HCT116 (cell line): ENCODE measurements at regions not wholly inside any gene's neighbourhood (a gene's known extent, or its start where the extent isn't known, plus 50 kb on each side); places are given as distances from the start of the nearest gene placed in this dataset.

Source experiments
- ATAC-seq: fragments of 200-7000 bp; cut with Tn5 transposase; 2 replicates; pipeline ENCODE4 v1.9.1; 2020; ENCODE audit warnings: mild to moderate bottlenecking, moderate library complexity
- BruUV-seq: library from RNA; stranded (reverse); fragments of 400-500 nt; replicated peaks from 2 replicates; lab custom pipeline; 2021; lab: Mats Ljungman, UMichigan
- CTCF ChIA-PET: fragments of 300-600 bp; sonication (Branson Sonifier 250); formaldehyde crosslinking; loops from one replicate; lab custom pipeline; 2021; ENCODE audit warnings: antibody characterized with exemption; lab: Charles Lee
- POLR2A ChIA-PET: fragments of 300-600, 350-600 bp; sonication (Branson Sonifier 250); formaldehyde crosslinking; loops from one replicate; lab custom pipeline; 2021; ENCODE audit warnings: antibody characterized with exemption; lab: Charles Lee
- RAD21 ChIA-PET, 2 experiments: fragments of 300-600 bp; sonication (Branson Sonifier 250); formaldehyde crosslinking; loops; one replicate each; lab custom pipeline; 2023; ENCODE audit warnings: low total read pairs in 2 of 2; ENCODE audit not compliant: uncharacterized antibody in 2 of 2, unreplicated experiment in 2 of 2, low non-redundant PET in 1 of 2; lab: Charles Lee
- DNase-seq: peaks from one replicate; pipeline ENCODE4 v3.0.0-alpha.2; 2010; ENCODE audit warnings: low read depth, low spot score
- H2AFZ ChIP-seq: fragments of 200-600 bp; shearing (Covaris generic), sonication (generic); 2 replicates; pipeline ENCODE4 v1.6.1; 2017; ENCODE audit warnings: low read depth, mixed run types, mixed read lengths, antibody characterized with exemption, low read length; ENCODE audit not compliant: poor library complexity, severe bottlenecking
- H3K27ac ChIP-seq: 2 replicates; pipeline ENCODE4 v1.5.1; 2012; ENCODE audit warnings: low read depth, low read length
- H3K27me3 ChIP-seq: fragments of 200-600 bp; sonication (generic); 2 replicates; pipeline ENCODE4 v1.6.1; 2016; ENCODE audit warnings: mixed run types, low read length, mixed read lengths; ENCODE audit not compliant: insufficient read depth
- H3K36me3 ChIP-seq, 2 experiments: fragments of 200-500 bp in 1 of 2; fragments of 200-600 bp in 1 of 2; sonication (Bioruptor generic) in 1 of 2; sonication (generic) in 1 of 2; 2 replicates each; pipeline versions ENCODE4 v1.5.1 to v1.6.1; 2014 to 2016; ENCODE audit warnings: low read length in 2 of 2, inconsistent platforms in 1 of 2, mixed read lengths in 1 of 2, mixed run types in 1 of 2; ENCODE audit not compliant: insufficient read depth in 2 of 2, control insufficient read depth in 1 of 2
- H3K4me1 ChIP-seq, 2 experiments: fragments of 200-600 bp in 1 of 2; sonication (generic) in 1 of 2; 2 replicates each; pipeline versions ENCODE4 v1.5.1 to v1.6.1; 2012 to 2017; ENCODE audit warnings: low read length in 2 of 2, inconsistent platforms in 1 of 2, mild to moderate bottlenecking in 1 of 2, mixed read lengths in 1 of 2, mixed run types in 1 of 2, moderate library complexity in 1 of 2; ENCODE audit not compliant: insufficient read depth in 2 of 2, control insufficient read depth in 1 of 2
- H3K4me2 ChIP-seq: fragments of 200-600 bp; sonication (generic); 2 replicates; pipeline ENCODE4 v1.6.1; 2017; ENCODE audit warnings: mixed run types, low read length, mixed read lengths
- H3K4me3 ChIP-seq, 2 experiments: fragments of 200-600 bp in 1 of 2; sonication (generic) in 1 of 2; replicated peaks in 1 of 2; 2 replicates each; pipeline ENCODE4 v1.5.1; 2011 to 2016; ENCODE audit warnings: low read length in 2 of 2, control low read depth in 1 of 2, low read depth in 1 of 2, mild to moderate bottlenecking in 1 of 2, mixed read lengths in 1 of 2, mixed run types in 1 of 2
- H3K79me2 ChIP-seq: fragments of 200-600 bp; sonication (generic); 2 replicates; pipeline ENCODE4 v1.6.1; 2017; ENCODE audit warnings: mild to moderate bottlenecking, mixed run types, low read length, moderate library complexity, mixed read lengths; ENCODE audit not compliant: insufficient read depth
- H3K9ac ChIP-seq: fragments of 200-600 bp; sonication (generic); 2 replicates; pipeline ENCODE4 v1.6.1; 2016; ENCODE audit warnings: low read length, mixed read lengths
- H3K9me2 ChIP-seq: fragments of 200-600 bp; sonication (generic), shearing (Covaris generic); 2 replicates; pipeline ENCODE4 v1.6.1; 2017; ENCODE audit warnings: mixed run types, mild to moderate bottlenecking, moderate library complexity; ENCODE audit not compliant: insufficient read depth
- H3K9me3 ChIP-seq, 2 experiments: fragments of 200-500 bp in 1 of 2; fragments of 200-600 bp in 1 of 2; sonication (Bioruptor generic) in 1 of 2; sonication (generic) in 1 of 2; 2 replicates each; pipeline ENCODE4 v1.6.1; 2014 to 2017; ENCODE audit warnings: low read length in 2 of 2, mixed read lengths in 2 of 2, inconsistent platforms in 1 of 2, low read depth in 1 of 2, mild to moderate bottlenecking in 1 of 2, mixed run types in 1 of 2, moderate library complexity in 1 of 2; ENCODE audit not compliant: control insufficient read depth in 1 of 2, insufficient read depth in 1 of 2
- H4K20me1 ChIP-seq: fragments of 200-600 bp; sonication (generic), shearing (Covaris generic); 2 replicates; pipeline ENCODE4 v1.6.1; 2017; ENCODE audit warnings: mixed run types, mild to moderate bottlenecking, moderate library complexity; ENCODE audit not compliant: insufficient read depth
- CEBPB ChIP-seq: IDR thresholded peaks from 2 replicates; pipeline ENCODE4 v1.6.1; 2012; ENCODE audit warnings: low read depth
- ELF1 ChIP-seq: IDR thresholded peaks from 2 replicates; pipeline ENCODE4 v1.6.1; 2012; ENCODE audit warnings: low read depth, borderline replicate concordance
- EZH2phosphoT487 ChIP-seq: fragments of 200-600 bp; IDR thresholded peaks from 2 replicates; pipeline ENCODE4 v1.6.1; 2018; ENCODE audit warnings: antibody characterized with exemption, borderline replicate concordance
- FOSL1 ChIP-seq: IDR thresholded peaks from 2 replicates; pipeline ENCODE4 v1.6.1; 2012; ENCODE audit warnings: low read depth
- POLR2A ChIP-seq: IDR thresholded peaks from 2 replicates; pipeline ENCODE4 v1.7.0; 2011; ENCODE audit warnings: borderline replicate concordance; ENCODE audit not compliant: insufficient read depth, insufficient read length; ENCODE audit errors: extremely low read depth
- POLR2AphosphoS5 ChIP-seq: IDR thresholded peaks from 2 replicates; pipeline ENCODE4 v1.6.1; 2011; ENCODE audit warnings: mild to moderate bottlenecking, low read depth, low read length, moderate library complexity
- RAD21 ChIP-seq: IDR thresholded peaks from 2 replicates; pipeline ENCODE4 v1.6.1; 2012; ENCODE audit warnings: low read depth, mild to moderate bottlenecking
- SIN3A ChIP-seq: IDR thresholded peaks from 2 replicates; pipeline ENCODE4 v1.6.1; 2012; ENCODE audit warnings: low read depth
- SP1 ChIP-seq: IDR thresholded peaks from 2 replicates; pipeline ENCODE4 v1.6.1; 2012; ENCODE audit warnings: low read depth
- SRF ChIP-seq: IDR thresholded peaks from 2 replicates; pipeline ENCODE4 v1.6.1; 2012; ENCODE audit warnings: low read depth
- YY1 ChIP-seq: IDR thresholded peaks from 2 replicates; pipeline ENCODE4 v1.6.1; 2011; ENCODE audit warnings: low read length, low read depth, moderate library complexity, mild to moderate bottlenecking; ENCODE audit not compliant: insufficient replicate concordance; ENCODE audit errors: extremely low read depth
- ZNF274 ChIP-seq: fragments of 200-500 bp; sonication (Bioruptor generic); IDR thresholded peaks from 2 replicates; pipeline ENCODE4 v1.6.1; 2014; ENCODE audit warnings: mild to moderate bottlenecking, low read depth, low read length, inconsistent platforms
- intact Hi-C: fragments of 100-400 bp; cut with micrococcal nuclease; formaldehyde crosslinking; loops from 2 replicates; pipeline ENCODE4 v1.10.0; 2022
- TF ChIP-seq, protein P1 (sequence below): IDR thresholded peaks from 2 replicates; pipeline ENCODE4 v1.6.1; 2011; ENCODE audit warnings: mild to moderate bottlenecking, low read length, moderate library complexity; ENCODE audit not compliant: insufficient replicate concordance; ENCODE audit errors: extremely low read depth
- TF ChIP-seq, protein P2 (sequence below): IDR thresholded peaks from 2 replicates; pipeline ENCODE4 v1.6.1; 2012
- TF ChIP-seq, protein P3 (sequence below), 3 experiments: fragments of 200-600 bp in 1 of 3; sonication (generic) in 1 of 3; IDR thresholded peaks in 2 of 3; conservative IDR thresholded peaks in 1 of 3; 2 replicates each; pipeline ENCODE4 v1.5.1; 2012 to 2017; ENCODE audit warnings: low read depth in 2 of 3, low read length in 2 of 3, antibody characterized with exemption in 1 of 3, borderline replicate concordance in 1 of 3, control low read depth in 1 of 3, mild to moderate bottlenecking in 1 of 3, mixed read lengths in 1 of 3, mixed run types in 1 of 3, moderate library complexity in 1 of 3; ENCODE audit not compliant: insufficient read depth in 1 of 3
- TF ChIP-seq, protein P4 (sequence below): IDR thresholded peaks from 2 replicates; pipeline ENCODE4 v1.6.1; 2012; ENCODE audit warnings: low read depth
- TF ChIP-seq, protein P5 (sequence below): IDR thresholded peaks from 2 replicates; pipeline ENCODE4 v1.6.1; 2012

DNA sequence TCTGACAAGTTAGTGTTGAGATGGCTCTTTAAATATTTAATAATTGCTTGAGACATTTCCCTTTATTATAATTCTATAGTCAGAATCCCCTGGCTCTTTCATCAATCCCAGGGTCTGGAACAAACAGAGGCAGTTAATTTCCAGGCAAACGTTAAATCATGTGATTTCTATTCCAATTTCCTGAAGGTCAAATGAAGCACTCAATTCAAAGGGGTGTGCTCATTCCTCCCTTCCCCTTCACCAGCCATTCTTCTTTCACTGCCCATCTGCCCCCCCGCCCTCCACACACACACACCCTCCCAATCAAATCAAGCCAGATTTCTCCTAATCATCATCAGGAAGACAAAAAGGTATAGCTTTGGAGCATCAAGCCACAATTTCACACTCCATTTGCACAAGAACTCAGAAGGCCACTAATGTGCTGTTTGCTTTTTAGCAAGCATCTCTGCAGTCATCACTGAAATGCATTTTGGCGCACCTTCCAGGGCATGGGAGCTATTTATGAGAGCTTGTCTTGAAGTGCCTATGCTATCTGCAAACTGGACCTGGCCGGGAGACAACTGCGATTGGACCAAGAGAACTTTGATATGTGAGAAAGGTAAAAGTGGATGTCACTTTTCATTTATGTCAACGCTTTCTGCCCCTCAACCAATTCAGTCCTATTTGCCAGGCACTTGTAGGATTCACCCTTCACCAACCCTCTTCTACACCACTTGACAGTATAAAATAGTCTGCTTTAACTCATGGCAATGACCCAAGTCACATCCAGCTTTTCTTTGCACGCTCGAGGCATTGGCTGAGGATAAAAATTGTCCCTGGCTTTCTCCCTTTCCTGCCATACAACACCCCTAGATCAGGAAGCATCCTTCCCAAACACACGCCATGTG, 315.1 kb upstream of the API5 start:
- Histone ChIP-seq H3K4me2 (no peak overlapping the region), H3K79me2 (no peaks in the 10 kb centered on the region), H3K27me3 (no peaks in the 10 kb centered on the region), H2AFZ (no peak overlapping the region), H4K20me1 (no peaks in the 10 kb centered on the region), H3K9me3 (0 out of 4 replicates have a peak, but pooled peaks cover 0 to 4% of the 10 kb centered on the region in 2 experiments), H3K27ac (no peak overlapping the region), H3K9ac (no peak overlapping the region), H3K4me3 (no peak overlapping the region), H3K36me3 (no peaks in the 10 kb centered on the region), H3K9me2 (no peaks in the 10 kb centered on the region), H3K4me1 (no peaks in the 10 kb centered on the region)
- intact Hi-C loops = no loop called here
- TF ChIP-seq POLR2A (no peak), YY1 (no peak), SP1 (no peak), ELF1 (no peak), EZH2phosphoT487 (no peak), SRF (no peak), CEBPB (no peak), POLR2AphosphoS5 (no peak), SIN3A (no peak), RAD21 (no peak), ZNF274 (no peak), FOSL1 (no peak)
- TF ChIP-seq, protein P1, sequence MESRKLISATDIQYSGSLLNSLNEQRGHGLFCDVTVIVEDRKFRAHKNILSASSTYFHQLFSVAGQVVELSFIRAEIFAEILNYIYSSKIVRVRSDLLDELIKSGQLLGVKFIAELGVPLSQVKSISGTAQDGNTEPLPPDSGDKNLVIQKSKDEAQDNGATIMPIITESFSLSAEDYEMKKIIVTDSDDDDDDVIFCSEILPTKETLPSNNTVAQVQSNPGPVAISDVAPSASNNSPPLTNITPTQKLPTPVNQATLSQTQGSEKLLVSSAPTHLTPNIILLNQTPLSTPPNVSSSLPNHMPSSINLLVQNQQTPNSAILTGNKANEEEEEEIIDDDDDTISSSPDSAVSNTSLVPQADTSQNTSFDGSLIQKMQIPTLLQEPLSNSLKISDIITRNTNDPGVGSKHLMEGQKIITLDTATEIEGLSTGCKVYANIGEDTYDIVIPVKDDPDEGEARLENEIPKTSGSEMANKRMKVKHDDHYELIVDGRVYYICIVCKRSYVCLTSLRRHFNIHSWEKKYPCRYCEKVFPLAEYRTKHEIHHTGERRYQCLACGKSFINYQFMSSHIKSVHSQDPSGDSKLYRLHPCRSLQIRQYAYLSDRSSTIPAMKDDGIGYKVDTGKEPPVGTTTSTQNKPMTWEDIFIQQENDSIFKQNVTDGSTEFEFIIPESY = no peak
- TF ChIP-seq, protein P2, sequence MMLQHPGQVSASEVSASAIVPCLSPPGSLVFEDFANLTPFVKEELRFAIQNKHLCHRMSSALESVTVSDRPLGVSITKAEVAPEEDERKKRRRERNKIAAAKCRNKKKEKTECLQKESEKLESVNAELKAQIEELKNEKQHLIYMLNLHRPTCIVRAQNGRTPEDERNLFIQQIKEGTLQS = no peak
- TF ChIP-seq, protein P3, sequence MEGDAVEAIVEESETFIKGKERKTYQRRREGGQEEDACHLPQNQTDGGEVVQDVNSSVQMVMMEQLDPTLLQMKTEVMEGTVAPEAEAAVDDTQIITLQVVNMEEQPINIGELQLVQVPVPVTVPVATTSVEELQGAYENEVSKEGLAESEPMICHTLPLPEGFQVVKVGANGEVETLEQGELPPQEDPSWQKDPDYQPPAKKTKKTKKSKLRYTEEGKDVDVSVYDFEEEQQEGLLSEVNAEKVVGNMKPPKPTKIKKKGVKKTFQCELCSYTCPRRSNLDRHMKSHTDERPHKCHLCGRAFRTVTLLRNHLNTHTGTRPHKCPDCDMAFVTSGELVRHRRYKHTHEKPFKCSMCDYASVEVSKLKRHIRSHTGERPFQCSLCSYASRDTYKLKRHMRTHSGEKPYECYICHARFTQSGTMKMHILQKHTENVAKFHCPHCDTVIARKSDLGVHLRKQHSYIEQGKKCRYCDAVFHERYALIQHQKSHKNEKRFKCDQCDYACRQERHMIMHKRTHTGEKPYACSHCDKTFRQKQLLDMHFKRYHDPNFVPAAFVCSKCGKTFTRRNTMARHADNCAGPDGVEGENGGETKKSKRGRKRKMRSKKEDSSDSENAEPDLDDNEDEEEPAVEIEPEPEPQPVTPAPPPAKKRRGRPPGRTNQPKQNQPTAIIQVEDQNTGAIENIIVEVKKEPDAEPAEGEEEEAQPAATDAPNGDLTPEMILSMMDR (IDR thresholded peaks at IDR 0.05 in 2 of 3, conservative IDR thresholded peaks at IDR 0.05 in 1 of 3; ENCODE audit: borderline replicate concordance in 1 of 3, insufficient read depth in 1 of 3, low read depth in 2 of 3, low read length in 2 of 3) = no peak
- TF ChIP-seq, protein P4, sequence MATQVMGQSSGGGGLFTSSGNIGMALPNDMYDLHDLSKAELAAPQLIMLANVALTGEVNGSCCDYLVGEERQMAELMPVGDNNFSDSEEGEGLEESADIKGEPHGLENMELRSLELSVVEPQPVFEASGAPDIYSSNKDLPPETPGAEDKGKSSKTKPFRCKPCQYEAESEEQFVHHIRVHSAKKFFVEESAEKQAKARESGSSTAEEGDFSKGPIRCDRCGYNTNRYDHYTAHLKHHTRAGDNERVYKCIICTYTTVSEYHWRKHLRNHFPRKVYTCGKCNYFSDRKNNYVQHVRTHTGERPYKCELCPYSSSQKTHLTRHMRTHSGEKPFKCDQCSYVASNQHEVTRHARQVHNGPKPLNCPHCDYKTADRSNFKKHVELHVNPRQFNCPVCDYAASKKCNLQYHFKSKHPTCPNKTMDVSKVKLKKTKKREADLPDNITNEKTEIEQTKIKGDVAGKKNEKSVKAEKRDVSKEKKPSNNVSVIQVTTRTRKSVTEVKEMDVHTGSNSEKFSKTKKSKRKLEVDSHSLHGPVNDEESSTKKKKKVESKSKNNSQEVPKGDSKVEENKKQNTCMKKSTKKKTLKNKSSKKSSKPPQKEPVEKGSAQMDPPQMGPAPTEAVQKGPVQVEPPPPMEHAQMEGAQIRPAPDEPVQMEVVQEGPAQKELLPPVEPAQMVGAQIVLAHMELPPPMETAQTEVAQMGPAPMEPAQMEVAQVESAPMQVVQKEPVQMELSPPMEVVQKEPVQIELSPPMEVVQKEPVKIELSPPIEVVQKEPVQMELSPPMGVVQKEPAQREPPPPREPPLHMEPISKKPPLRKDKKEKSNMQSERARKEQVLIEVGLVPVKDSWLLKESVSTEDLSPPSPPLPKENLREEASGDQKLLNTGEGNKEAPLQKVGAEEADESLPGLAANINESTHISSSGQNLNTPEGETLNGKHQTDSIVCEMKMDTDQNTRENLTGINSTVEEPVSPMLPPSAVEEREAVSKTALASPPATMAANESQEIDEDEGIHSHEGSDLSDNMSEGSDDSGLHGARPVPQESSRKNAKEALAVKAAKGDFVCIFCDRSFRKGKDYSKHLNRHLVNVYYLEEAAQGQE = no peak
- TF ChIP-seq, protein P5, sequence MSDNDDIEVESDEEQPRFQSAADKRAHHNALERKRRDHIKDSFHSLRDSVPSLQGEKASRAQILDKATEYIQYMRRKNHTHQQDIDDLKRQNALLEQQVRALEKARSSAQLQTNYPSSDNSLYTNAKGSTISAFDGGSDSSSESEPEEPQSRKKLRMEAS = no peak
- RAD21 ChIA-PET = no interaction called here
- CTCF ChIA-PET = no interaction called here
- no peak for ATAC-seq
- DNase-seq = no peak
- POLR2A ChIA-PET = no interaction called here
- BruUV-seq = no TSS peak
